Neutrophil (primary cell): ENCODE measurements at regions not wholly inside any gene's neighbourhood (a gene's known extent, or its start where the extent isn't known, plus 50 kb on each side); places are given as distances from the start of the nearest gene placed in this dataset.

Experiments used
- H3K27ac ChIP-seq: fragments of 200-600 bp; sonication (generic); 2 replicates; pipeline ENCODE4 v1.5.1; 2016; ENCODE audit warnings: mild to moderate bottlenecking, moderate library complexity
- H3K27me3 ChIP-seq: fragments of 200-600 bp; sonication (generic); 2 replicates; pipeline ENCODE4 v1.6.0; 2016; ENCODE audit warnings: mild to moderate bottlenecking
- H3K36me3 ChIP-seq: fragments of 200-600 bp; sonication (generic); 2 replicates; pipeline ENCODE4 v1.5.1; 2017
- H3K4me1 ChIP-seq, 2 experiments: fragments of 200-600 bp in 1 of 2; sonication (generic) in 1 of 2; 1 replicate in 1 of 2; 2 replicates in 1 of 2; pipeline versions ENCODE4 v1.5.1 to v1.6.1; 2013 to 2016; ENCODE audit warnings: low read depth in 1 of 2, low read length in 1 of 2, mild to moderate bottlenecking in 1 of 2, moderate library complexity in 1 of 2; ENCODE audit not compliant: control insufficient read depth in 1 of 2, insufficient read depth in 1 of 2
- H3K4me3 ChIP-seq, 2 experiments: fragments of 200-600 bp in 1 of 2; sonication (generic) in 1 of 2; 1 replicate in 1 of 2; 2 replicates in 1 of 2; pipeline ENCODE4 v1.5.1; 2013 to 2016; ENCODE audit warnings: low read depth in 1 of 2, low read length in 1 of 2, mild to moderate bottlenecking in 1 of 2, moderate library complexity in 1 of 2
- H3K9me3 ChIP-seq: fragments of 200-600 bp; sonication (generic); 2 replicates; pipeline ENCODE4 v1.5.1; 2016
- TF ChIP-seq, protein P1 (sequence below): fragments of 200-600 bp; sonication (generic); IDR thresholded peaks from 2 replicates; pipeline ENCODE4 v1.5.1; 2016; ENCODE audit warnings: antibody characterized with exemption

DNA sequence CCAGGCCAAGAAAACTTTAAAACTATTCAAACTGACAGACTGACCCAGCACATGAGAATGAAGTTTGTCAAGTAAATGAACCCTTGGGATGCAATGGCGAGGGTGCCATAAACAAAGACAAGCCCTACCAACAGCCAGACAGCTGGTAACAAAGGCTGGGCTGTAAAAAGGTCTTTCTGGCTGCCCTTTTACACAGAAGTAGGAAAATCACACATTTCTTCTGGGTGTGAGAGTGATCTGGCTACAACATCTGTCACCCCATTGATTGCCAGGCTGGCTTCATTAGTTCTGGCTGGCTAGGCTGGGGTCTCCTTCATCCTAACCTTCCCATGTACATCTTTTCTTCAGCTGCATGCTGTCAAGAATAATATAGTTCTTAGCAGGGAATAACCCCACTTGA lies 83.6 kb upstream of the FOXD3 start:
- H3K4me1 ChIP-seq, result no peaks in the 10 kb centered on the region
- no peak overlapping the region for H3K27ac ChIP-seq
- no peak overlapping the region for H3K4me3 ChIP-seq
- TF ChIP-seq, protein P1, sequence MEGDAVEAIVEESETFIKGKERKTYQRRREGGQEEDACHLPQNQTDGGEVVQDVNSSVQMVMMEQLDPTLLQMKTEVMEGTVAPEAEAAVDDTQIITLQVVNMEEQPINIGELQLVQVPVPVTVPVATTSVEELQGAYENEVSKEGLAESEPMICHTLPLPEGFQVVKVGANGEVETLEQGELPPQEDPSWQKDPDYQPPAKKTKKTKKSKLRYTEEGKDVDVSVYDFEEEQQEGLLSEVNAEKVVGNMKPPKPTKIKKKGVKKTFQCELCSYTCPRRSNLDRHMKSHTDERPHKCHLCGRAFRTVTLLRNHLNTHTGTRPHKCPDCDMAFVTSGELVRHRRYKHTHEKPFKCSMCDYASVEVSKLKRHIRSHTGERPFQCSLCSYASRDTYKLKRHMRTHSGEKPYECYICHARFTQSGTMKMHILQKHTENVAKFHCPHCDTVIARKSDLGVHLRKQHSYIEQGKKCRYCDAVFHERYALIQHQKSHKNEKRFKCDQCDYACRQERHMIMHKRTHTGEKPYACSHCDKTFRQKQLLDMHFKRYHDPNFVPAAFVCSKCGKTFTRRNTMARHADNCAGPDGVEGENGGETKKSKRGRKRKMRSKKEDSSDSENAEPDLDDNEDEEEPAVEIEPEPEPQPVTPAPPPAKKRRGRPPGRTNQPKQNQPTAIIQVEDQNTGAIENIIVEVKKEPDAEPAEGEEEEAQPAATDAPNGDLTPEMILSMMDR, result no peak
- H3K27me3 ChIP-seq, result no peaks in the 10 kb centered on the region
- no peaks in the 10 kb centered on the region for H3K9me3 ChIP-seq
- H3K36me3 ChIP-seq, result no peaks in the 10 kb centered on the region

DNA sequence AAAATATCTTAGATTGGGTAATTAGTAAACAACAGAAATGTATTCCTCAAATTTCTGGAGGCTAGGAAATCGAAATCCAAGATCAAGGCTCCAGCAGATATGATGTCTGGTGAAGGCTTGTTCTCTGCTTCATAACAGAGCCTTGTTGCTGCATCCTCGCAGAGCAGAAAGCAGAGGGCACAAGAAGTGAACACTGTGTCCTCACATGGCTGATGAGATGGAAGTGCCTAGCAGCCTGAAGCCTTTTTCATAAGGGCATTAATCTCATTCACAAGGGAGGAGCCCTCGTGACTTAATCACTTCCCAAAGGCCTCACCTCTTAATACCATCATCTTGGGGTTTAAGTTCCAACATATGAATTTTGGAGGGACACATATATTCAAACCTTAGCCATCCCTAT lies 77.2 kb upstream of the FOXD3 start:
- no peaks in the 10 kb centered on the region for H3K36me3 ChIP-seq
- no peaks in the 10 kb centered on the region for H3K27me3 ChIP-seq
- H3K4me3 ChIP-seq, result no peak overlapping the region
- H3K4me1 ChIP-seq, result no peaks in the 10 kb centered on the region
- H3K27ac ChIP-seq, result no peak overlapping the region
- no peaks in the 10 kb centered on the region for H3K9me3 ChIP-seq
- TF ChIP-seq, protein P1, result no peak

DNA sequence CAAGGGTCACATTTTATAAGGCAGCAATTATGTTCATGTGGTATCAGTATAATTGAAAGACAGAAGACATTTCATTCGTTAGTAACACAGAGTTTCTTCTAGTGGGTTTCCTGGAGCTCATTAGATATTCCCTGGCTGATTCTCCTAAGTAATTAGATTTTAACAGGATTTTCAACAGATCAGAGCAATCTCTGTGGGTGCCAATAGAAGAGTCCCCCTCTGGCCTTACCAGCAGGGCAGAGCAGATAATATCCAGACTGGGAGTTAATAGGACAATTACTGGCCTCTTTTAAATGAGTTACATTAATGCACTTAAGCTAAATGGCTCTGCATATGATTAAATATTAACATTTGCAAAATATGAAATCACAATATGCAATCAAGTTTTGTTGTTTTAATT lies 74.2 kb upstream of the FOXD3 start:
- Histone ChIP-seq H3K4me1 (no peaks in the 10 kb centered on the region), H3K36me3 (no peaks in the 10 kb centered on the region), H3K27ac (no peak overlapping the region), H3K9me3 (no peaks in the 10 kb centered on the region), H3K4me3 (no peak overlapping the region), H3K27me3 (no peaks in the 10 kb centered on the region)
- TF ChIP-seq, protein P1, result no peak

DNA sequence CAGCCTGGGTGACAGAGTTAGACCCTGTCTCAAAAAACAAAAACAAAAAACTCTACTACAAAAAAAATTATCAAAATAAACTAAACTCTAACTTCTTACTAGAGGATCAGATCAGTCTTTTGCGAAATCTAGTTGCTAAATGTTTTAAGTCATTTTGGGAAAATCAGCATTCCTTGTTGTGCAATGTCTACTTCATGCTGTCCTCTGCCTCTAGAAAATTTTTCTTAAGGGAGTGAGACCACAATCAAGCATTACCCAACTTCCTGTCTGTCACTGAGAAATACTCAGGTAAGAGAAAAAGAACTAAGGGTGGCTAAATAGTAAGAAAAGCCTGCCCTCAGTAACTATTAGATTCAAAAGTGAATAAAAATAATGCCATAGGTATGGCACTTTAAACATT lies 67.2 kb upstream of the FOXD3 start:
- Histone ChIP-seq H3K27ac (no peak overlapping the region), H3K27me3 (no peaks in the 10 kb centered on the region), H3K9me3 (no peaks in the 10 kb centered on the region), H3K4me1 (no peaks in the 10 kb centered on the region), H3K36me3 (no peaks in the 10 kb centered on the region), H3K4me3 (no peak overlapping the region)
- TF ChIP-seq, protein P1, result no peak

DNA sequence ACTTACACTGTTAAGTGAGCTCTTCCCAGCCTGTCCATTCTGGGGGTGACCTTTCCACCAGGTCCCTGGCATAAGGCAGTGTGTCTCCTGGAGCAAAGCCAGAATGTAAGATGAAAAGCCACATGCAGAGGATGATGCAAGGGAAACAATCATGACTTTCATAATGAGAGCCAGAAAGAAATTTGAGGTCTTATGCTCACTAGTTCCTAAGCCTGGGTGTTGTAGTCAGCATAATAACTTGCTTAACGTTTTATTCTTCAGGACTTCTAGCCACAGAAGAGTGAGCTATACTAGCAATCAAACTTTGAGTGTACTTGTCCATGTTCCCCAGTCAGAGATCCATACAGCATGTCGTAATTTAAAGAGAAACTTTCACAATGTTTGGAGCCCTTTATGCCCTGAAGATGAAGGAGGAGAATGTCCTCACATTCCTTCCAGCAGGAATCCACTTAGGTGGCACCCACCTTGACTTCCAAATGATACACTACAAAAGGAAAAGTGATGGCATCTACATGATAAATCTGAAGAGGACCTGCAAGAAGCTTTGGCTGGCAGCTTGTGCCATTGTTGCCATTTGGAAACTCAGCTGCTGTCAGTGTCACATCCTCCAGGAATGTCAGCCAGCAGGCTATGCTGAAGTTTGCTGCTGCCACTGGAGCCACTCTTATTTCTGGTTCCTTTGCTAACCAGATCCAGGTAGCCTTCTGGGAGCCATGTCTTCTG lies 60.5 kb upstream of the FOXD3 start:
- no peaks in the 10 kb centered on the region for H3K9me3 ChIP-seq
- no peaks in the 10 kb centered on the region for H3K27me3 ChIP-seq
- TF ChIP-seq, protein P1, result no peak
- H3K4me3 ChIP-seq, result no peak overlapping the region
- no peaks in the 10 kb centered on the region for H3K4me1 ChIP-seq
- H3K27ac ChIP-seq, result no peak overlapping the region
- no peaks in the 10 kb centered on the region for H3K36me3 ChIP-seq

DNA sequence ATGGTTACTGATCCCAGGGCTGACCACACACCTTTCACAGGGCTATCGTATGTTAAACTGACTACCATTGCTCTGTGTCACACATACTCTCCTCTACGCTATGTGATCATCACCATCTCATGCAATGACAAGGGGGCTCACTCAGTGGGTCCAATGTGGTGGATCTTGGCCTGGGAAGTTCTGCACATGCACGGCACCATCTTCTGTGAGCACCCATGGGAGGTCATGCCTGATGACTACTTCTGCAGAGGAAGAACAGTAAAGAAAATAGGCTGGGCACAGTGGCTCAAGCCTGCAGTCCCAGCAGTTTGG lies 60.0 kb upstream of the FOXD3 start:
- TF ChIP-seq, protein P1, result no peak
- no peaks in the 10 kb centered on the region for H3K27me3 ChIP-seq
- H3K4me1 ChIP-seq, result no peaks in the 10 kb centered on the region
- H3K9me3 ChIP-seq, result no peaks in the 10 kb centered on the region
- H3K27ac ChIP-seq, result no peak overlapping the region
- H3K4me3 ChIP-seq, result no peak overlapping the region
- H3K36me3 ChIP-seq, result no peaks in the 10 kb centered on the region
